ENCODE measurements at regions not wholly inside any gene's neighbourhood (a gene's known extent, or its start where the extent isn't known, plus 50 kb on each side); places are given as distances from the start of the nearest gene placed in this dataset.
"Not testable (repeated sequence)": the region's sequence is repeated elsewhere in the genome, so short reads cannot be mapped to it uniquely, and the experiment has no call there.

- H3K4me1 Mint-ChIP-seq, result no peaks in the 10 kb centered on the region
- peaks cover 0 to 7% (median 5%) of the 10 kb centered on the region in 3 donors for H3K9me3 Mint-ChIP-seq
- H3K36me3 Mint-ChIP-seq, result no peaks in the 10 kb centered on the region
- H3K27ac Mint-ChIP-seq, result no peak overlapping the region
- H3K27me3 Mint-ChIP-seq, result peaks cover 2% of the 10 kb centered on the region
- no peak overlapping the region for H3K4me3 Mint-ChIP-seq
Measured at GRCh38 chr6:81981812-81982211, 229.3 kb upstream of the TENT5A start.

DNA sequence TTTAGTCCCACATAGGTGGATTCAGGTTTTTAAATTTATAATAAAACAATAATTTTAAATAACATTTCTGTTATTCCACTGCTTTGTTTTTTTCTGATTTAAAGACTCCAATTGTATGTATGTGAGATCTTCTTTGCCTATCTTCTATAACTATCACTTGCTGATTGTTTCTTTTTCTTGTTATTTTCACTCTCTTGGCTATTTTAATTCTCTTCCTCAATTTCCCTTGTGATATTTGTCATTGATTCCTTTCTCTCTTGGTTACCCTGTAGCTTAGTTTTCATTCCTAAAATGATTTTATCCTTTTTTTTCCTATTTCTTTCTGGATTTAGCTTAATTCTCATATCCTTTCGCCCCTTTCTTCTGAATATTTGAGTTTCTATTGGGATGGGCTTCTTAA is 227.3 kb upstream of the TENT5A start:
- Mint-ChIP-seq H3K27me3 (peaks cover 2% of the 10 kb centered on the region), H3K36me3 (no peaks in the 10 kb centered on the region), H3K4me3 (no peak overlapping the region), H3K9me3 (peaks cover 2 to 11% (median 2%) of the 10 kb centered on the region in 3 donors), H3K4me1 (no peaks in the 10 kb centered on the region), H3K27ac (no peak overlapping the region)

DNA sequence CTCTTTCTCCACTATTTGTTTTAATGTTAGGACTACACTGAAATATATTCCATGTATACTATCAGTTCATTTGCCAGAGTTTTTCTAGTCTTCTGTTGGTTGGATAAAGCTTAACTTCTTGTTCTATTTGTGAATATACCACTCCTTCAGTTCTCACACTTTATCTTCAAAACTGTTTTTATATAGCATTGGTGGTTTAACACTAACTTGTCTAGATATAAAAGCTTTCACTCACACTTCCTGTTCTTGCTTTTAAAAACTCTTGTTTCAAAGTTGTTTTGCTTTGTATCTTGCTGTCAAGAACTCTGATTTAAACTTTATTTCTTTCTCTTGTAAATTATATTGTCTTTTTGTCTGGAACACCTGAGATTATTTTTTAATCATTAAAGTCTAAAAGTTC is 226.8 kb upstream of the TENT5A start:
- H3K9me3 Mint-ChIP-seq, result peaks cover 2 to 12% (median 2%) of the 10 kb centered on the region in 3 donors
- no peaks in the 10 kb centered on the region for H3K36me3 Mint-ChIP-seq
- no peaks in the 10 kb centered on the region for H3K4me1 Mint-ChIP-seq
- peaks cover 2% of the 10 kb centered on the region for H3K27me3 Mint-ChIP-seq
- H3K4me3 Mint-ChIP-seq, result no peak overlapping the region
- no peak overlapping the region for H3K27ac Mint-ChIP-seq

DNA sequence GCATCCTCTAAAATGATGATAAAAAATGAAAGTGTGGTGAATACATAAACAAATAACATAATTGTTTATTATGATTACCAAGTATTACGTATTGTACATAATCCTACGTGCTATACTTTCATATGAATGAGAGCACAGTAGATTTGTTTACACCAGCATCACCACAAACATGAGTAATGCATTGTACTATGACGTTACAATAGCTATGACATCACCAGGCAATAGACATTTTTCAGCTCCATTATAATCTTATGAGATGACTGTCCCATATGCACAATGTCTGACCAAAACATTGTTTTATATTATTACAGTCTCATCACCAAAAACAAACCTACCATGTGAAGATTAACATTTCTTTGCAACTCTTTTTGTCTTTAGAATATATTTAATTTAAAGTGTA is 225.7 kb upstream of the TENT5A start:
- Mint-ChIP-seq H3K27me3 (peaks cover 2% of the 10 kb centered on the region), H3K27ac (no peak overlapping the region), H3K4me3 (no peak overlapping the region), H3K9me3 (peaks cover 4 to 14% (median 4%) of the 10 kb centered on the region in 3 donors), H3K36me3 (no peaks in the 10 kb centered on the region), H3K4me1 (no peaks in the 10 kb centered on the region)

- H3K9me3 Mint-ChIP-seq, result peaks cover 6 to 19% (median 6%) of the 10 kb centered on the region in 3 donors
- H3K4me1 Mint-ChIP-seq, result peaks cover 0 to 2% (median 0%) of the 10 kb centered on the region in 3 donors
- H3K4me3 Mint-ChIP-seq, result no peak overlapping the region
- H3K27me3 Mint-ChIP-seq, result peaks cover 2% of the 10 kb centered on the region
- H3K27ac Mint-ChIP-seq, result no peak overlapping the region
- H3K36me3 Mint-ChIP-seq, result peaks cover 3% of the 10 kb centered on the region
Measured at GRCh38 chr6:81977486-81977885, 225.0 kb upstream of the TENT5A start.

DNA sequence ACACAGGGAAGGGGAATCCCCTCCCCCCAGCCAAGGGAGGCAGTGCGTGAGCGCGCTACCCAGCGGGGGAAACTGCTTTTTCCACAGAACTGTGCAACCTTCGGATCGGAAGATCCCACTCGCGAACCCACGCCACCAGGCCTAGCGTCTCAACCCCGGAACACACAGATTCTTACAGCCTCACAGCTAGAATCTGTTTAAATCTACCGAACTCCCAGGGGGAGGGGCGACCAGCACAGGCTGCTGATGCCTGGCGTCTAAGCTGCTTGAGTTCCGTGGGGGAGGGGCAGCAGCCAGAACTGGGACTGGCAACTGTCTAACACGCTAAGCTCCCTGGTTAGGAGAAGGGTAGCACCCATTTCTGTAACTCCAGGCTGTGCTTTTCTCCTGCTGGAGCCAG is 217.3 kb upstream of the TENT5A start:
- Mint-ChIP-seq H3K27me3 (peaks cover 2% of the 10 kb centered on the region), H3K27ac (no peak overlapping the region), H3K4me3 (no peak overlapping the region), H3K4me1 (peaks cover 0 to 2% (median 0%) of the 10 kb centered on the region in 3 donors), H3K9me3 (peaks cover 9 to 13% (median 12%) of the 10 kb centered on the region in 3 donors), H3K36me3 (peaks cover 3% of the 10 kb centered on the region)

- peaks cover 2% of the 10 kb centered on the region for H3K27me3 Mint-ChIP-seq
- H3K27ac Mint-ChIP-seq, result no peak overlapping the region
- no peak overlapping the region for H3K4me3 Mint-ChIP-seq
- peaks cover 3% of the 10 kb centered on the region for H3K36me3 Mint-ChIP-seq
- H3K4me1 Mint-ChIP-seq, result peaks cover 0 to 2% (median 0%) of the 10 kb centered on the region in 3 donors
- peaks cover 6 to 10% (median 10%) of the 10 kb centered on the region in 3 donors for H3K9me3 Mint-ChIP-seq
Measured at GRCh38 chr6:81969011-81969410, 216.5 kb upstream of the TENT5A start.

GRCh38 chr6:81966968-81967367 is 214.5 kb upstream of the TENT5A start:
- Mint-ChIP-seq H3K4me1 (no peaks in the 10 kb centered on the region), H3K4me3 (no peak overlapping the region), H3K27me3 (peaks cover 2% of the 10 kb centered on the region), H3K27ac (no peak overlapping the region), H3K9me3 (peaks cover 0 to 8% (median 5%) of the 10 kb centered on the region in 3 donors), H3K36me3 (no peaks in the 10 kb centered on the region)

- Mint-ChIP-seq H3K9me3 (peaks cover 0 to 4% (median 2%) of the 10 kb centered on the region in 3 donors), H3K4me1 (no peaks in the 10 kb centered on the region), H3K4me3 (no peak overlapping the region), H3K27me3 (no peaks in the 10 kb centered on the region), H3K27ac (no peak overlapping the region), H3K36me3 (no peaks in the 10 kb centered on the region)
Measured at GRCh38 chr6:81962198-81962597, 209.7 kb upstream of the TENT5A start.

DNA sequence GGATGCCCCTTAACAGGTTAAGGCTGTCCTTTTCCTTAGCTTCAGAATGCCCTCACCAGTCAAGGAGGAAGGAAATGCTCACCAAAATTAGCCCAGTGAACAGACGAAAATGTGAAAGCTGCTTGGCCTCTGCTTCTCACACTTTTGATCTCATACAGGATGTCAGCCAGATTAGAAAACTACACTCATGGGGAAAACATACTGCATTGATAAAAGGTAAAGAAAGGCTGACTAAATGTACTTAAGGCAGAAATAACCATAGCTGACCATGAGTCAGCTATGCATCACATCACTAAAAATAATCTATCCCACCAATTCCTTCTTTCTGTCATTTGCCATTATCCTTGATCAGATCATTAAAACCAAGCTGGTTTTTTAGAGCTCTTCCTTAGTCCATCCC is 198.4 kb upstream of the TENT5A start:
- Mint-ChIP-seq H3K4me3 (no peak overlapping the region), H3K4me1 (no peaks in the 10 kb centered on the region), H3K27ac (no peak overlapping the region), H3K27me3 (no peaks in the 10 kb centered on the region), H3K36me3 (no peaks in the 10 kb centered on the region), H3K9me3 (peaks cover 0 to 5% (median 0%) of the 10 kb centered on the region in 3 donors)

DNA sequence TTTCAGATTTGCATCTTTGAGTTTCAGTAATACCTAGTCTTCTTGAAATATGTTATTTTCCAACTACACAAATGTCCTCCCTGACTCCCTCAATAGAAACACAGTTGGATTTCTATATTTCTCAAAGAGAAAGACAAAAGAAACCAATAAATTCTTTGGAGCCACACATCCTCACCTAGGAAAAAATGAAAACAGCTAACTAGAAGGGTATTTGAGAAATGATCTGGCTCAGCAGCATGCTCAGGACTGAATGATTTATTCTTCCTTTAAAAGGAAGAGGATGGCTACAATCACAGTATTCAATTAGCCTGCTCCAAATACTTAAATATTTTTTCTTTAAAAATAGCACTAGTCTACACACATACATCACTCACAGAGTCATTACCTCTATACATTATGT is 196.4 kb upstream of the TENT5A start:
- no peak overlapping the region for H3K27ac Mint-ChIP-seq
- H3K9me3 Mint-ChIP-seq, result peaks cover 0 to 3% (median 0%) of the 10 kb centered on the region in 3 donors
- H3K27me3 Mint-ChIP-seq, result no peaks in the 10 kb centered on the region
- H3K4me1 Mint-ChIP-seq, result no peaks in the 10 kb centered on the region
- no peak overlapping the region for H3K4me3 Mint-ChIP-seq
- no peaks in the 10 kb centered on the region for H3K36me3 Mint-ChIP-seq

DNA sequence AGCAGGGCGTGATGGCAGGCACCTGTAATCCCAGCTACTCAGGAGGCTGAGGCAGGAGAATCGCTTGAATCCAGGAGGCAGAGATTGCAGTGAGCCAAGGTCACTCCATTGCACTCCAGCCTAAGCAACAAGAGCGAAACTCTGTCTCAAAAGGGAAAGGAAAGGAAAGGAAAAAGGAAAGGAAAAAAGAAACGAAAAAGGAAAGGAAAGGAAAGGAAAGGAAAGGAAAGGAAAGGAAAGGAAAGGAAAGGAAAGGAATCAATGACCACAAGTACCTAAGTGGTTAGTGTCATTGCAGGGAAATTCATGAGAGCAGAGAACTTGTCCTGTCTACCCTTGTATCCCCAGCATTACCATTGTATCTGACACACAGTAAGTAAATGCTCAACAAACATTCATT is 195.7 kb upstream of the TENT5A start:
- not testable (repeated sequence) for H3K27me3 Mint-ChIP-seq, H3K27ac Mint-ChIP-seq, H3K4me1 Mint-ChIP-seq, H3K36me3 Mint-ChIP-seq, H3K9me3 Mint-ChIP-seq, H3K4me3 Mint-ChIP-seq

GRCh38 chr6:81944661-81945060 is 192.2 kb upstream of the TENT5A start:
- H3K27me3 Mint-ChIP-seq, result no peaks in the 10 kb centered on the region
- H3K4me3 Mint-ChIP-seq, result no peak overlapping the region
- no peaks in the 10 kb centered on the region for H3K36me3 Mint-ChIP-seq
- no peaks in the 10 kb centered on the region for H3K9me3 Mint-ChIP-seq
- no peak overlapping the region for H3K27ac Mint-ChIP-seq
- H3K4me1 Mint-ChIP-seq, result no peaks in the 10 kb centered on the region

DNA sequence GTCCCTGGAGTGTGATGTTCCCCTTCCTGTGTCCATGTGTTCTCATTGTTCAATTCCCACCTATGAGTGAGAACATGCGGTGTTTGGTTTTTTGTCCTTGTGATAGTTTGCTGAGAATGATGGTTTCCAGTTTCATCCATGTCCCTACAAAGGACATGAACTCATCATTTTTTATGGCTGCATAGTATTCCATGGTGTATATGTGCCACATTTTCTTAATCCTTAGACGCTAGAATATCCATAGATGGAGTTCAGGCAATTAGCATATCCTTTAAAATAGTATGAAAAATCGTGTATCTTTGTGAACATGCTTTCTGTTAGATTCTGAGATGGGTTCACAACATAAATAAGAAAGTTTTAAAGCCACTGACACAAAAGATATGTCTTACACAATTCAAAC is 190.4 kb upstream of the TENT5A start:
- not testable (repeated sequence) for H3K9me3 Mint-ChIP-seq, H3K4me1 Mint-ChIP-seq, H3K27me3 Mint-ChIP-seq, H3K4me3 Mint-ChIP-seq, H3K36me3 Mint-ChIP-seq, H3K27ac Mint-ChIP-seq

DNA sequence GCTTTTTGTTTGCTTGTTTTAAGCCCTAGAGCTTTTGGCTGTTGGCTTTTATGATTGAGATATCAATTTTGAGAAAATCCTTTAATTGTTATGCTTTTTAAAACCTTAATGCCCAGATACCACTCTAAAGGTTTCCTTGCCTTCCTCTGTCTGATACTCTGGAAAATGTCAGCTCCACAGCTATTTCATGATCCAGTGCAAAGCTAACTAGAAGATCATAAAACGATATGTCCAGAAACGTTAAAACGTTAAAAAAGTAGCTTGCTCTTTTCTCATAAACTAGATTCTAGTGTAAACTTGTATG is 189.5 kb upstream of the TENT5A start:
- Mint-ChIP-seq H3K9me3 (no peaks in the 10 kb centered on the region), H3K36me3 (peaks cover 1% of the 10 kb centered on the region), H3K4me3 (no peak overlapping the region), H3K4me1 (peaks cover 0 to 2% (median 0%) of the 10 kb centered on the region in 3 donors), H3K27ac (no peak overlapping the region), H3K27me3 (no peaks in the 10 kb centered on the region)

GRCh38 chr6:81940451-81940985 is 188.0 kb upstream of the TENT5A start:
- Mint-ChIP-seq H3K27me3 (no peaks in the 10 kb centered on the region), H3K36me3 (peaks cover 1% of the 10 kb centered on the region), H3K4me1 (peaks cover 0 to 2% (median 0%) of the 10 kb centered on the region in 3 donors), H3K9me3 (peaks cover 0 to 1% (median 0%) of the 10 kb centered on the region in 3 donors), H3K27ac (no peak overlapping the region), H3K4me3 (no peak overlapping the region)

DNA sequence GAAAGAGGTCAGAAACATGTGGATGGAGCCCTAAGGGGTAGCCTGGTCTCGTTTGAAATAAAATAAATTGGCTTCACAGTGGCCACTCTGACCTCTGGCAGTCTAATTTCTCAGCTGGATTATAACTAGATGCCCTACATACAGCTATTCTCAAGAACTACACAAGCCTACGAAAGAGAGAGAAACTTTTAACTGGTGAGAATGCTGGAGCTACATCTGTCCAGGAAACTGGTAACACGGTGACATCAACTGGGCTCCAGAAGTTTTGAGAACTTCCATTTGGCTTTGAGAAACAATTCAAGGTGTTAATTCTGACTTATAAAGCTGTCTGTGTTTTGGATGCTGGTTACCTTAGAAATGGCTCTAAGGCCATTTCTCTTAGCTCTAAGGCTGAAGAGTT is 187.3 kb upstream of the TENT5A start:
- Mint-ChIP-seq H3K9me3 (peaks cover 0 to 1% (median 0%) of the 10 kb centered on the region in 3 donors), H3K27ac (no peak overlapping the region), H3K27me3 (no peaks in the 10 kb centered on the region), H3K4me1 (peaks cover 0 to 2% (median 0%) of the 10 kb centered on the region in 3 donors), H3K4me3 (no peak overlapping the region), H3K36me3 (peaks cover 1% of the 10 kb centered on the region)

All from IgD-negative memory B cell (primary cell).